HCT116 (cell line): ENCODE measurements at regions not wholly inside any gene's neighbourhood (a gene's known extent, or its start where the extent isn't known, plus 50 kb on each side); places are given as distances from the start of the nearest gene placed in this dataset.

Source experiments
- ATAC-seq: fragments of 200-7000 bp; cut with Tn5 transposase; 2 replicates; pipeline ENCODE4 v1.9.1; 2020; ENCODE audit warnings: mild to moderate bottlenecking, moderate library complexity
- BruUV-seq: library from RNA; stranded (reverse); fragments of 400-500 nt; replicated peaks from 2 replicates; lab custom pipeline; 2021; lab: Mats Ljungman, UMichigan
- CTCF ChIA-PET: fragments of 300-600 bp; sonication (Branson Sonifier 250); formaldehyde crosslinking; loops from one replicate; lab custom pipeline; 2021; ENCODE audit warnings: antibody characterized with exemption; lab: Charles Lee
- POLR2A ChIA-PET: fragments of 300-600, 350-600 bp; sonication (Branson Sonifier 250); formaldehyde crosslinking; loops from one replicate; lab custom pipeline; 2021; ENCODE audit warnings: antibody characterized with exemption; lab: Charles Lee
- RAD21 ChIA-PET, 2 experiments: fragments of 300-600 bp; sonication (Branson Sonifier 250); formaldehyde crosslinking; loops; one replicate each; lab custom pipeline; 2023; ENCODE audit warnings: low total read pairs in 2 of 2; ENCODE audit not compliant: uncharacterized antibody in 2 of 2, unreplicated experiment in 2 of 2, low non-redundant PET in 1 of 2; lab: Charles Lee
- DNase-seq: peaks from one replicate; pipeline ENCODE4 v3.0.0-alpha.2; 2010; ENCODE audit warnings: low read depth, low spot score
- H2AFZ ChIP-seq: fragments of 200-600 bp; shearing (Covaris generic), sonication (generic); 2 replicates; pipeline ENCODE4 v1.6.1; 2017; ENCODE audit warnings: low read depth, mixed run types, mixed read lengths, antibody characterized with exemption, low read length; ENCODE audit not compliant: poor library complexity, severe bottlenecking
- H3K27ac ChIP-seq: 2 replicates; pipeline ENCODE4 v1.5.1; 2012; ENCODE audit warnings: low read depth, low read length
- H3K27me3 ChIP-seq: fragments of 200-600 bp; sonication (generic); 2 replicates; pipeline ENCODE4 v1.6.1; 2016; ENCODE audit warnings: mixed run types, low read length, mixed read lengths; ENCODE audit not compliant: insufficient read depth
- H3K36me3 ChIP-seq, 2 experiments: fragments of 200-500 bp in 1 of 2; fragments of 200-600 bp in 1 of 2; sonication (Bioruptor generic) in 1 of 2; sonication (generic) in 1 of 2; 2 replicates each; pipeline versions ENCODE4 v1.5.1 to v1.6.1; 2014 to 2016; ENCODE audit warnings: low read length in 2 of 2, inconsistent platforms in 1 of 2, mixed read lengths in 1 of 2, mixed run types in 1 of 2; ENCODE audit not compliant: insufficient read depth in 2 of 2, control insufficient read depth in 1 of 2
- H3K4me1 ChIP-seq, 2 experiments: fragments of 200-600 bp in 1 of 2; sonication (generic) in 1 of 2; 2 replicates each; pipeline versions ENCODE4 v1.5.1 to v1.6.1; 2012 to 2017; ENCODE audit warnings: low read length in 2 of 2, inconsistent platforms in 1 of 2, mild to moderate bottlenecking in 1 of 2, mixed read lengths in 1 of 2, mixed run types in 1 of 2, moderate library complexity in 1 of 2; ENCODE audit not compliant: insufficient read depth in 2 of 2, control insufficient read depth in 1 of 2
- H3K4me2 ChIP-seq: fragments of 200-600 bp; sonication (generic); 2 replicates; pipeline ENCODE4 v1.6.1; 2017; ENCODE audit warnings: mixed run types, low read length, mixed read lengths
- H3K4me3 ChIP-seq, 2 experiments: fragments of 200-600 bp in 1 of 2; sonication (generic) in 1 of 2; replicated peaks in 1 of 2; 2 replicates each; pipeline ENCODE4 v1.5.1; 2011 to 2016; ENCODE audit warnings: low read length in 2 of 2, control low read depth in 1 of 2, low read depth in 1 of 2, mild to moderate bottlenecking in 1 of 2, mixed read lengths in 1 of 2, mixed run types in 1 of 2
- H3K79me2 ChIP-seq: fragments of 200-600 bp; sonication (generic); 2 replicates; pipeline ENCODE4 v1.6.1; 2017; ENCODE audit warnings: mild to moderate bottlenecking, mixed run types, low read length, moderate library complexity, mixed read lengths; ENCODE audit not compliant: insufficient read depth
- H3K9ac ChIP-seq: fragments of 200-600 bp; sonication (generic); 2 replicates; pipeline ENCODE4 v1.6.1; 2016; ENCODE audit warnings: low read length, mixed read lengths
- H3K9me2 ChIP-seq: fragments of 200-600 bp; sonication (generic), shearing (Covaris generic); 2 replicates; pipeline ENCODE4 v1.6.1; 2017; ENCODE audit warnings: mixed run types, mild to moderate bottlenecking, moderate library complexity; ENCODE audit not compliant: insufficient read depth
- H3K9me3 ChIP-seq, 2 experiments: fragments of 200-500 bp in 1 of 2; fragments of 200-600 bp in 1 of 2; sonication (Bioruptor generic) in 1 of 2; sonication (generic) in 1 of 2; 2 replicates each; pipeline ENCODE4 v1.6.1; 2014 to 2017; ENCODE audit warnings: low read length in 2 of 2, mixed read lengths in 2 of 2, inconsistent platforms in 1 of 2, low read depth in 1 of 2, mild to moderate bottlenecking in 1 of 2, mixed run types in 1 of 2, moderate library complexity in 1 of 2; ENCODE audit not compliant: control insufficient read depth in 1 of 2, insufficient read depth in 1 of 2
- H4K20me1 ChIP-seq: fragments of 200-600 bp; sonication (generic), shearing (Covaris generic); 2 replicates; pipeline ENCODE4 v1.6.1; 2017; ENCODE audit warnings: mixed run types, mild to moderate bottlenecking, moderate library complexity; ENCODE audit not compliant: insufficient read depth
- CEBPB ChIP-seq: IDR thresholded peaks from 2 replicates; pipeline ENCODE4 v1.6.1; 2012; ENCODE audit warnings: low read depth
- EGR1 ChIP-seq: IDR thresholded peaks from 2 replicates; pipeline ENCODE4 v1.6.1; 2012; ENCODE audit warnings: low read depth
- EZH2phosphoT487 ChIP-seq: fragments of 200-600 bp; IDR thresholded peaks from 2 replicates; pipeline ENCODE4 v1.6.1; 2018; ENCODE audit warnings: antibody characterized with exemption, borderline replicate concordance
- POLR2AphosphoS5 ChIP-seq: IDR thresholded peaks from 2 replicates; pipeline ENCODE4 v1.6.1; 2011; ENCODE audit warnings: mild to moderate bottlenecking, low read depth, low read length, moderate library complexity
- SIN3A ChIP-seq: IDR thresholded peaks from 2 replicates; pipeline ENCODE4 v1.6.1; 2012; ENCODE audit warnings: low read depth
- SP1 ChIP-seq: IDR thresholded peaks from 2 replicates; pipeline ENCODE4 v1.6.1; 2012; ENCODE audit warnings: low read depth
- intact Hi-C: fragments of 100-400 bp; cut with micrococcal nuclease; formaldehyde crosslinking; loops from 2 replicates; pipeline ENCODE4 v1.10.0; 2022
- TF ChIP-seq, protein P1 (sequence below): IDR thresholded peaks from 2 replicates; pipeline ENCODE4 v1.6.1; 2012; ENCODE audit warnings: low read depth
- TF ChIP-seq, protein P2 (sequence below): IDR thresholded peaks from 2 replicates; pipeline ENCODE4 v1.6.1; 2012

DNA sequence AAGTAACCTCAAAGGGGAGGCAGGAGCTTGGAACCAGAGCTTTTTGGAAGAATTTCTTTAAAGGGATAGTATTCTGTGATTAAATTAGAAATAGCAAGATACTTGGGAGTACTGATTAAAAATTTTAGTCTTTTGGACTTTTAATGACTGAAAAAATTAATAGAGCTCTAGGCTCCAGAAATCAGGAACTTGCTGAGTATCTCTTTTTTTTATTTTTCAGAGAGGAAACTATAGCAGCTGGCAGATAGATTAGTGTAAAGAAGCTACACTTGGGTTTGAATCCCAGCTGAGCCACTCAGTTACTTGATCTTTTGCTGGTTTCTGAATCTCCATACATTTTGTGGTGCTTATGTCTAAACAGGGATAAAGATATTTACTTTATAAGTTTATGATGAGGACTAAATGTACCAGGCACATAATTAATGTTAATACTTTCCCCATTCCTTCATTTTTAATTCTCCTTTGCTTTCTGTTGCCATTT lies 94.2 kb upstream of the TNC start:
- no peak overlapping the region for H3K4me2 ChIP-seq
- BruUV-seq: no TSS peak
- peaks cover 17% of the 10 kb centered on the region; the same call in 1 of the 2 replicates for H3K27me3 ChIP-seq
- H3K9me2 ChIP-seq: no peaks in the 10 kb centered on the region
- no peaks in the 10 kb centered on the region for H3K4me1 ChIP-seq
- no peaks in the 10 kb centered on the region for H3K79me2 ChIP-seq
- H2AFZ ChIP-seq: no peak overlapping the region
- CTCF ChIA-PET: no interaction called here
- H4K20me1 ChIP-seq: no peaks in the 10 kb centered on the region; the same call in 1 of the 2 replicates
- intact Hi-C loops: no loop called here
- no peaks in the 10 kb centered on the region for H3K9me3 ChIP-seq
- RAD21 ChIA-PET: no interaction called here
- POLR2A ChIA-PET: no interaction called here
- ATAC-seq (no peak), DNase-seq (no peak)
- TF ChIP-seq EGR1 (no peak), SIN3A (no peak), EZH2phosphoT487 (no peak), CEBPB (no peak), SP1 (no peak), POLR2AphosphoS5 (no peak)
- TF ChIP-seq, protein P1, sequence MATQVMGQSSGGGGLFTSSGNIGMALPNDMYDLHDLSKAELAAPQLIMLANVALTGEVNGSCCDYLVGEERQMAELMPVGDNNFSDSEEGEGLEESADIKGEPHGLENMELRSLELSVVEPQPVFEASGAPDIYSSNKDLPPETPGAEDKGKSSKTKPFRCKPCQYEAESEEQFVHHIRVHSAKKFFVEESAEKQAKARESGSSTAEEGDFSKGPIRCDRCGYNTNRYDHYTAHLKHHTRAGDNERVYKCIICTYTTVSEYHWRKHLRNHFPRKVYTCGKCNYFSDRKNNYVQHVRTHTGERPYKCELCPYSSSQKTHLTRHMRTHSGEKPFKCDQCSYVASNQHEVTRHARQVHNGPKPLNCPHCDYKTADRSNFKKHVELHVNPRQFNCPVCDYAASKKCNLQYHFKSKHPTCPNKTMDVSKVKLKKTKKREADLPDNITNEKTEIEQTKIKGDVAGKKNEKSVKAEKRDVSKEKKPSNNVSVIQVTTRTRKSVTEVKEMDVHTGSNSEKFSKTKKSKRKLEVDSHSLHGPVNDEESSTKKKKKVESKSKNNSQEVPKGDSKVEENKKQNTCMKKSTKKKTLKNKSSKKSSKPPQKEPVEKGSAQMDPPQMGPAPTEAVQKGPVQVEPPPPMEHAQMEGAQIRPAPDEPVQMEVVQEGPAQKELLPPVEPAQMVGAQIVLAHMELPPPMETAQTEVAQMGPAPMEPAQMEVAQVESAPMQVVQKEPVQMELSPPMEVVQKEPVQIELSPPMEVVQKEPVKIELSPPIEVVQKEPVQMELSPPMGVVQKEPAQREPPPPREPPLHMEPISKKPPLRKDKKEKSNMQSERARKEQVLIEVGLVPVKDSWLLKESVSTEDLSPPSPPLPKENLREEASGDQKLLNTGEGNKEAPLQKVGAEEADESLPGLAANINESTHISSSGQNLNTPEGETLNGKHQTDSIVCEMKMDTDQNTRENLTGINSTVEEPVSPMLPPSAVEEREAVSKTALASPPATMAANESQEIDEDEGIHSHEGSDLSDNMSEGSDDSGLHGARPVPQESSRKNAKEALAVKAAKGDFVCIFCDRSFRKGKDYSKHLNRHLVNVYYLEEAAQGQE: no peak
- TF ChIP-seq, protein P2, sequence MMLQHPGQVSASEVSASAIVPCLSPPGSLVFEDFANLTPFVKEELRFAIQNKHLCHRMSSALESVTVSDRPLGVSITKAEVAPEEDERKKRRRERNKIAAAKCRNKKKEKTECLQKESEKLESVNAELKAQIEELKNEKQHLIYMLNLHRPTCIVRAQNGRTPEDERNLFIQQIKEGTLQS: no peak
- no peak overlapping the region for H3K4me3 ChIP-seq
- H3K36me3 ChIP-seq: no peaks in the 10 kb centered on the region
- no peak overlapping the region for H3K27ac ChIP-seq
- no peak overlapping the region for H3K9ac ChIP-seq
